HG03175 (cell line): ENCODE measurements at regions not wholly inside any gene's neighbourhood (a gene's known extent, or its start where the extent isn't known, plus 50 kb on each side); places are given as distances from the start of the nearest gene placed in this dataset.
"Not testable (repeated sequence)": the region's sequence is repeated elsewhere in the genome, so short reads cannot be mapped to it uniquely, and the experiment has no call there.

Experiments
- ATAC-seq: cut with Tn5 transposase; IDR thresholded peaks from one replicate; pipeline ENCODE4 v1.9.1; 2021; ENCODE audit warnings: mild to moderate bottlenecking, moderate library complexity; ENCODE audit not compliant: unreplicated experiment

DNA sequence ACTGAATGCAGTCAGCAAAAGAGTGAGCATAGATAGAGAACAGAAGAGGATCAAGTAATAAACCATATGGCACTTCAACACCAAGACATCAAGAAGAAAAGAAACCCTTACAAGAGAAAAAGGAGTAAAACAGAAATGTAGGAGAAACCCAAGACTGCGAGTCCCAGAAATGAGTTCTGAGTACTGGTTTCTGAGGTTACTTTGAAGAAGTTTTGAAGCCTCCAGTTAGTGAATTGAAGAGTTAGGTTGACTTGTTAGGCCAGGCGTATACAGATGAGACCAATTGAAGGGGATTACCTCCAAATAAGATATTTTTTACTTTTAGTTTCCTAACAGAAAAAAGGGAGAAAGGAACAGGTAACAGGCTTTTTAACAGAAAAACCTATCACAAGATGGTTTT, 162.2 kb upstream of the SSTR1 start:
- ATAC-seq, result no peak

DNA sequence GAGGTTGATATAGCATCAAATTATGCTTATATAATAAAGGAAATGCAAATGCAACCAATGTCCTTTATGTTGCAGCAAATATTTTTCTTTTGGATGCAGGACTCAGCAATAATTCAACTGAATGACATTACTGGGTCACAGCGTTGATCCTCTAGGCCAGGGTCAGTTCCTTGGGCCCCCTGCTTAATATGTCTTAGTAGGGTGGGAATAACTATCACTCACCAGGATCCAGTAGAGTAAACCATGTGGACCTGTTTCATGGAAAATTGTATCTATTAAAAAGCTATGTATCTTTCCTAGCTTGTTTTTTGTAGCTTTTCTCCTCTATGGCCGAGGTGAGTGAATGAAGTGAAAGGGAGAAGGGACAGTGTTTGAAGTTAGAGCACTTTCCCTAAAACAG, 161.5 kb upstream of the SSTR1 start:
- no peak for ATAC-seq

DNA sequence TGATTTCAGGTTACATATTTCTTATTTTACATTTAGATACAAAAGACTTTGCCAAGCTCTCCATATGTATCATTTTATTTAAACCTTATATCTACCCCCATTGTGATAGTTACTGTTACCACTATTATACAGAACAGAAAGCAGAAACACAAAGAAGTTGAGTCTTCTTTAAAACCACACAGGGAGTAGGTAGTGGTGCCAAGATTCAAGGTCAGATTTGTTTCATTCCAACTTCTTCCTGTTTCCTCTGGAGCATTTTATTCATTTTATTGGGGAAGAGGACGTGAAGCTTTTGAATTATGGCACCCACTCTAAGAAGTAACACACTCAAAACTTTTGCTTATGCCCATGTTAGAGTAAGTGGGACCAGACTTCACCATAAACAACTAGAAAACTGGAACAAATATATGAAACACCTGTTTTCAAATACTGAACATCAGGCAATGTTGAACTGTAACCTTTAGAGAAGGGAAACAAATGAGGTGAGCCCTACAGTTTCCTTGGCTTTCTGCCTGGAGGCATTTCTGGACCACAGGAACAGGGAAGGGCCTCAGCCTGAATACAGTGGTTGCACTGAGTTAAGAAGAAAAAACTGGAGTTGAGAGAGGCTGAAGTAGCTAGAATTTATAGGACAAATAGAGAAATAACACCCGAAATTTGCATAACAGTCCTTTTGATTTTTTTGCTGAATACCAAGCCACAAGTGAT, 160.4 kb upstream of the SSTR1 start:
- ATAC-seq, result no peak

DNA sequence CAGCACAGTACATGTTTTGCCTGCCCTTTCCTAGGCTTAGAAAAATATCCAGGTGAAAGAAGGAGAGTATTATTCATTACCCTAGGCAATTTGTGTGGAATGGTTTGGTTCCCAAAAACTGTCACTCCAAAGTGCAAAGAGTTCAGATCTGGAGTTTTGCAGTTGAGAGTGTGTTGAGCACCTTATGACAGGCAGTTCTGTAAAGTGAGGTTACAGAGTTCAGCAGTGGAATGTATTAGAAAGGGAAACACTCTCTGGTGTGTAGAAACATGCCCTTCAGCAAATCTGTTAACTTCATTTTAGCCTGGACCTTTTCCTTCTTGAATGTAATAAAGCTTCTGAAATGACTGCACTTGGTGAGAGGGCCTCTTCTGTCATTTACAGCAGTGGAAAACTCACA, 154.0 kb upstream of the SSTR1 start:
- ATAC-seq, result no peak

DNA sequence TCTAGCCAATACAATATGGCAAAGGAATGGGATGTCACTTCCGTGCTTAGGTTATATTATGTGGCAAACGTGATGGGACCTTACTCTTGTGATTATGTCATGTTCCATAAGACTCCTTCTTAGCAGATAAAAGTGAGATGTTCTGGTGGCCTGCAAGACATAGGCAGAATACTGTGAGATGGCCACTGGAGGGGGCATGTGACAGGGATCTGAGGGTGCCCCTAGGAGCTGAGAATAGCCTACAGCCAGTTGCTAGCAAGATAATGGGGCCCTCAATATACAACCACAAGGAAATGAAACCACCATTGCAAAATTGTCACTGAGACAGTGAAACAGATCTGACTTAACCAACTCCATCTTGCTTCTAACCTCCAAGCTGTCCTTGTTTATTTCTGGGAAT, 151.4 kb upstream of the SSTR1 start:
- ATAC-seq, result no peak

DNA sequence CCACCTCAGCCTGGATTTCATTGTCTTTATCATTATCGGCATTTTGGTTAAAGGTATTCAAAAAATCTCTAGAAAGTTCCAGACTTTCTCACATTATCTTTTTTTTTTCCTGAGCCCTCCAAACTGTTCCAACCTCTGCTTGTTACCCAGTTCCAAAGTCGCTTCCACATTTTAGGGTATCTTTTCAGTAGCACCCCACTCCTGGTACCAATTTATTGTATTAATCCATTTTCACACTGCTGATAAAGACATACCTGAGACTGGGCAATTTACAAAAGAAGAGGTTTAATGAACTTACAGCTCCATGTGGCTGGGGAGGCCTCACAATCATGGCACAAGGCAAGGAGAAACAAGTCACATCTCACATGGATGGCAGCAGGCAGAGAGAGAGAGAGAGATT, 145.5 kb upstream of the SSTR1 start:
- not testable (repeated sequence) for ATAC-seq

DNA sequence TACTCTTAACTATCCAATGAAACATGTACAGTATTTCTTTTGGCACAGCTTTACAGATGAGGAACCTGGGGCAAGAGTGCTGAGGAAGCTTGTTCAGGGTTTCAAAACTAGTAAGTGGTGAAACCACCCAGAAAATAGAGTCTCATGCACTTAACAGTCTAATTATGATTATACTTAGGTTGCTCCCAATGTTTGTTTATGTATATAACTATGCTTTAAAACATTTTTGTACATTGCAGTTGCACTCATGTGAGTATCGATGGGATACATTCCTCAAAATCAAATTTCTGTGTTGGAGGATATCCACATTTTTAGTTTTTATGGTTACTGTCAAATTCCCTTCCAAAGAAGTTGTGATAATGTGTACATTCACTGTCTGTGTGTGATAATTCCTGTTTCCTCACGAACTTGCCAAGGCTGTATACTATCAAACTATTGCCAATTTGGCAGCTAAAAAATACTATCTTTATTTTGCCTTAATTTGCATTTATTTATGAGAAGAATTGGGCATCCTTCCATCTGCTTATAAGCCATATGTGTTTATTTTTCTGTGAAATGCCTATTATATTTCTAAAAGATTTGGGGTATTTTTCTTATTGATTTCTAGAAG, 143.9 kb upstream of the SSTR1 start:
- ATAC-seq, result no peak

DNA sequence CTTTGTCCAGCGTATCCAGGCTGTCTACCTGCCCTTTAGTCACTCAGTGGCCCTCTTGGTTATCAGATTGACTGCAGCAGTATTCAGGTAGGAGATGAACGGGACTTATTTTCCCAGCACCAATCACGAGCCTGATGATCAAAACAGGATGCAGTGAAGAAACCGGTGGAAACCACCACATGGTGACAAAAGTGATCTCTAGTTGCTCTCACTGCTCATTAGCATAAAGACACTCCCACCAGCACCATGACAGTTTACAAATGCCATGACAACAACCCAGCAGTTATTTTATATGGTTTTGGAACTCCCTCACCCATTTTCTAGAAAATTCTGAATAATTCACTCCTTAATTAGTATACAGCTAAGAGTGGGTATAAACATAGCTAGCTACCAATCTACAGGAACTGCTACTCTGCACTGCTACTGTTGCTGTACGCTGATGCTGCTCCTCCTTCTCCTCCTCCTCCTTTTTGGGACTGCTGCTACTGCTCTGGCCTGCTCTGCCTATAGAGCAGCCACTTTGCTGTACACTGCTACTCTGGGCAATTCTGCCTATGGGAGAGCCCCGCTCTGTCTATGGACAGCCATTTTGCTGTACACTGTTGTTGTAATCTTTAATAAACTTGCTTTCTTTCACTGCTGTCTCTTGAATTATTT, 142.5 kb upstream of the SSTR1 start:
- ATAC-seq, result no peak

DNA sequence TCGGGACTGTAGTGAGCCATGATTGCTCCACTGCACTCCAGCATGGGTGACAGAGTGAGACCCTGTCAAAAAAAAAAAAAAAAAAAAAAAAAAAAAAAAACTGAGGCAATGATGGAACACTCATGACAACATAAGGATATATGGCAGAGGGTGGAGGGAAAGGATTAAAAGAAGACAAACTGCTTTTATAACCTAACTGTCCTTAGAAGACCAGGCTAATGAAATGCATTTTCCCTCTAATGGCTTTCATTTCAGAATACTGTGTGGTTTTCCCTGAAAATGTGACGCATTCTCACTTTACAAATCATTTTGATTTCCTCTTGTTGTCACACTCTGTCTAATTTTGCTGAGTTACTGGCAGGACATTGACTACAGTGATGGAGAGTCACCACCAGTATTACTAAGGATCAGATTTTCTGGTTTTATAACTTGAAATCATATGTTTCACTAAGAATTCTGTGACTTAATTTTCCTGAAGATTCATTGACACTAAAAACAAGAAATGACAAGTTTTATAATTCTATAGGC, 137.6 kb upstream of the SSTR1 start:
- ATAC-seq, result no peak

DNA sequence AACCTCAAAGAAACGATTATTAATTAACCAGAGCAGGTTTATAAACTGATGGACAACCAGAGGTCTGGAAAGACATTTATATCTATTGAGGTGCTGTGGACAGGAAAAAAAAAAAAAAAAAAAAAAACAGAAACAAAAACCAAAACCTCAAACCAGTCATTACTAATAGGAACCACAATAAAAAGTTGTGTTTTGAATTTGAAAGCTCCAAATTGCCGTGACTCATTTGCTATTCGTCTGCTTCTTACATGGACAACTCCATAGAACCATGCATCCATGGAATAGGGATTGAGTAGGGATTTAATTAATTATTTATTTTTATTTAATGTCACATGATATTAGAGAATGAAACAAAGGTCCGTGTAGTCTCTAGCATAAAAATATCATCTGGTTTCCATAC, 134.1 kb upstream of the SSTR1 start:
- no peak for ATAC-seq

DNA sequence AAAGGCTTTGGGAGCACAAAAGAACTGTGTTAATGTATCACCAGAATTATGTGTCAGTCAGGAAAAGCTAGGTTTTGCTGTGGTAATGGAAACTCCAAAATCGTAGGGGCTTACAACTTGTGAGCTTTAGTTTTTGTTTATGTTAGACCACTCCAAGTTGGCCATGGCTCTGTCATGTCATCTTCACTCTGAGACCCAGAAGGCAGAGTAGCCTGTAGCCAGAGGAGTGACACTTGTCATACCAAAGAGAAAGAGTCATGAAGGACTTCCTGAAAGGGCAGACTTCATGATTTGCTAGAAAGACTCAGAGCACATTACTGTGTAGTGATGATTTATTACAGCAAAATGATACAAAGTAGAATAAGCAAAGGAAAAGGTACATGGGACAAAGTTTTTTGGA, 133.6 kb upstream of the SSTR1 start:
- ATAC-seq, result no peak

DNA sequence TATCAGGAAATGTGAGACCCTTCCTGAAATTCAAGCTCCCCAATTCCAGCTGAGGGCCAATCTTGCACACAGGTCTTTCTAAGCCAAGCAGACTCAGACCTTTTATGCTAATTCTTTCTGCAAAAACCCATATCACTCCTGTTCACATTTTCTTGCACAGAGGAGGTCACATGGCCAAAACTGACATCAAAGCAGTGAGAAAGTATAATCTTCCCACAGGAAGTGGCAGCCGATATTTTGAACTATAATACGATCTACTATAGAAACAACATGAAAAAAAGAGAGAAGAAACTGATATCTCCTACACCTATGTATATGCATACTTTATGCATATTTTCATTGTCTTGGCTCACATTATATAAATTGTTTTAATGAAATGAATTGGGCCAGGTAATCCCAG, 132.9 kb upstream of the SSTR1 start:
- ATAC-seq, result no peak

DNA sequence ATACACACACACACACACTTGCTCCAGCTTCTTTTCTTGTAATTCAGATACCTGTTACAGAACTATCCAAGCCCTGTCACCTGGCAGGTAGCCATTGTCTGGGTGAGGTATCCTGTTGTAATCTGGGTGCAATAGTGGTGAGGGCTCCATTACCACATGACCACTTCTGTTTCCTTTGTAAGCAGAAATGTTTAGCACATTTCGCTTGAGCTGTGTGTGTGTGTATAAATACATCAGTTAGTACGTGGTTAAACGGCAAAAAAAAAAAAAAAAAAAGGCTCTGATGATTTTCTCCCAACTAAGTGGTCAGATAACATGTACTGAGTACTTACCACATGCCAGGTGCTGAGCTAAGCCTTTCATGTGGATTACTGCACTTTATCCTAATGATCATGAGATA, 129.3 kb upstream of the SSTR1 start:
- no peak for ATAC-seq

DNA sequence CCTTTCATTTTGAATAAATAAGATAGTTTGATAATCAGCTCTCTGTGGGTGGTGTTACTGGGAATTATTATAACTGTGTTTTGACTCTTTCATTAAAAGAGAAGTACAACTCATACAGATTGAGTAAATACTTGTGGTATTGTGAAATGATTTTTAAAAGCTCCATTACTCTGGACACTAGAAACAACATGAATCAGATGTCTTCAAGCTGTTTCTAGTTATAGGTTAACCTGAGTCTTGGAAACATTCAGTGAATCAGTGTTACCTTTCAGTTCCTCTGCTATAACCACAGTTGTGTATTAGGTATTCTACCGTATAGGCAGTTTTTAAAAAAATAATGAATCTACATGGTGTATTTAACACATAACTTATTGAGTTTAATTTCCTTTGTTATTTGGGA, 128.4 kb upstream of the SSTR1 start:
- peak; percentile 80 for ATAC-seq

DNA sequence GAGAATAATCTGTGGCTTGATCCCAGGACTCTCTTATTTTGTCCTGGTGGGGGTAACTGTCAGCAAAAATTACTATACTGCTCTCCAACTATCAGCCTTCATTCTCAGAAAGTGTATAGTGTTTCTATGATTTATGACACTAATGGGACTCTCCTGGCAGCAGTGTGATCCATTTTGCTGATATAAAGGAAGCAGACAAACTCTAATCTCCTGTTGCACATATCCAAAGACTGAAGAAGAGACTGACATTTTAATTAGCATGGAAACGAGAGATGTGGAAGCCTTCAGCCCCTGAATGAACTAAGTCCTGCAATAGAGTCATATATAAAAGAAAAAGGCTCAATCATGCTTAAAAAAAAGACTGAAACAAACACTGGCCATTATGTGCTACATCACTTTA, 127.8 kb upstream of the SSTR1 start:
- ATAC-seq, result no peak

DNA sequence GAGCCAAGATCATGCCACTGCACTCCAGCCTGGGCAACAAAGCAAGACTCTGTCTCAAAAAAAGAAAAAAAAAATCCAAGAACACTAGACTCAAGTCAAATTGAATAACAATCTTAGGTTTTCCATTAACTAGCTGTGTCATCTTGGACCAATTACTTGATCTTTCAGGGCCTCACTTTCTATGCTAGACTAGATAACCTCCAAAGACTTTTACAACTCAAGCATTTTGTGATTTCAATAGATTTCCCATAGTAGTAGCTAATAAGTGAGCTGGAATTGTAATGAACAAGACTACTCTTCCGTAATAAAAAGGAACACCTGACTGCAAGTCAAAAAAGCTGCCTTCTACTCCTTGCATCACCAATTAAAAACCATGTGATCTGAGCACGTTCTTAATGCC, 127.0 kb upstream of the SSTR1 start:
- no peak for ATAC-seq

DNA sequence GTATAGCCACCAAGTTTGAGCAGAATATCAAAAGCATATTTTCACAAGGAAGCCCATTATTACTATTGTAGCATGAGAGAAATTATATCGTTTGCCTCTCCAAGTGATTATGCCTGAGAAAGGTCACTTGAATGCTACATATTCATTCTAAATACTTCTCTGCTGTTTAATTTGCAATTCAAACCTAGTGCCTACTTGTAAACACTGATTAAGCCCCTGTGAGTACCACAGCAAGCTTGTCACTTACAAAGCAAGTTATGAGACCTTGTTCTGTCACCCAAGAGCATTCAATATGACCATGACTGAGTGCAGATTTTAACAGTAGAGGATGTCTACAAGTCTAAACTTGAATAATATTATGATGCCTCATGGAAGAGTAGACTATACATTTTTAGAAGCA, 124.7 kb upstream of the SSTR1 start:
- no peak for ATAC-seq

DNA sequence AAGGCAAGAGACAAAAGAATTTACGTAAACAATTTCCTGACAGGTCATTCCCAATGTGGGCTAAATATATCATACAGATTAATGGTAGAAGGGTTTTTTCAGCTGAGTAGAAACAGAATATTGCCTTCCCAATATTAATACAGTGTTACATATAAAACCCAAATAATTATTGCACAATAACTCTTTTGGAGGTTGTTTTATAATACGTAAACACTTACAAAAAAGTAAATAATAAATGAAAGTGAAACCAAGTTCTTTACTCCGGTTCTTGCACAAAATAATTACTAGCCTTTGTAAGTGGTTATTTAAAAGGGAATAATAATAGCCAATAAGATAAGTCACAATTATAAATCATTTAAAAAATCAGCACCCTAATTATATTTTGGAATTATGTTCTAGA, 118.6 kb upstream of the SSTR1 start:
- ATAC-seq, result no peak

DNA sequence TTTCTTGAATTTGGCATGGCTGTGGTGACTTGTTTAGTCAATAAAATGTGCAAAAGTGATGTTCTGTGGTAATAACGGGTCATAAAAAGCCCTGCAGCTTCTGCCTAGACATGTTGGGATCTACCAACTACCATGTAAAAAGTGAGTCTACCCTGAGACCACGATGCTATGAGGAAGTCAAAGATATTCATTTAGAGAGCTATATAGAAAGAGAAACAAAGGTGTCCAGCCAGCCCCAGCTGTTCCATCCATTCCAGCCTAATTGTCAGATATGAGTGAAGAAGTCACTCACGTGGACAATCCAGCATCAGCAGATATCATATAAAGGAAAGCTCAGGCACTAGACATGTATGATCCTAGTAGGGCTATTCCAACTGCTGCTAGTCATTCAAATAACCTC, 117.2 kb upstream of the SSTR1 start:
- no peak for ATAC-seq

DNA sequence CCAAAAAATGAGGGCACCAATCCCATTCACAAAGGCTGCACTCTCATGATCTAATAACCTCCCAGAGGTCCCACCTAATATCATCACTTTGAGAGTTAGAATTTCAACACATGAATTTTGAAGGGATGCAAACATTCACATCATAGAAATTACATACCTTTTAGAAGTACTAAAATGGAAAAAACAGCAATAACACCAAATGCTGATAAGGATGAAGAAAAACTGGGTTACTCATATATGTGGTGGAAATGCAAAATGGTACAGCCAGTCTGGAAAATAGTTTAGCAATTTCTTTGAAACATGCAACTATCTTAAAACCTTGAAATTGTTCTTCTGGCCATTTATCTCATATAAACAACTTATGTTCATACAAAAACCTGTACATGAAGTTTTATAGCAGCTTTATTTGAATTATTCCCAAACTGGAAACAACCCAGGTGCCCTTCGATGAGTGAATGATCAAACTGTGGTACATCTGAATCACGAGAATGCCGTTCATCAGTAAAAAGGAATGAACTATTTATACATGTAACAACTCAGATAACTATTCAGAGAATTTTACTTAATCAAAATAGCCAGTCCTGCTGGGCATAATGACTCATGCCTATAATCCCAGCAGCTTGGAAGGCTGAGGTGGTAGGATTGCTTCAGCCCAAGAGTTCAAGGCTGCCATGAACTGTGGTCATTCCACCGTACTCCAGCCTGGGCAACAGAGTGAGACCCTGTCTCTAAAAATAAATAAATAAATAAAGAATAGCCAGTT, 109.4 kb upstream of the SSTR1 start:
- ATAC-seq, result no peak

DNA sequence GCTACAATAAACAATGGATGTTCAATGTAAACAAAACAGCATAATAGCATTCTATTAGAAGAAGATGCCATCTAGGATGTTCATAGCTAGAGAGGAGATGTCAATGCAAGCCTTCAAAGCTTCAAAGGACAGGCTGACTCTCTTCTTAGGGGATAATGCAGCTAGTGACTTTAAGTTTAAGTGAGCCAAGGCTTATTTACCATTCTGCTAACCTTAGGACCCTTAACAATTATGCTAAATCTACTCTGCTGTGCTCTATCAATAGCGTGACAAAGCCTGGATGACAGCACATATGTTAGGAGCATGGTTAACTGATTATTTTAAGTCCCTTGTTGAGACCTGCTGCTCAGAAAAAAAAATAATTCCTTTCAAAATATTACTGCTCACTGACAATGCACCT, 106.0 kb upstream of the SSTR1 start:
- no peak for ATAC-seq
